ENCODE measurements at regions not wholly inside any gene's neighbourhood (a gene's known extent, or its start where the extent isn't known, plus 50 kb on each side); places are given as distances from the start of the nearest gene placed in this dataset.

DNA sequence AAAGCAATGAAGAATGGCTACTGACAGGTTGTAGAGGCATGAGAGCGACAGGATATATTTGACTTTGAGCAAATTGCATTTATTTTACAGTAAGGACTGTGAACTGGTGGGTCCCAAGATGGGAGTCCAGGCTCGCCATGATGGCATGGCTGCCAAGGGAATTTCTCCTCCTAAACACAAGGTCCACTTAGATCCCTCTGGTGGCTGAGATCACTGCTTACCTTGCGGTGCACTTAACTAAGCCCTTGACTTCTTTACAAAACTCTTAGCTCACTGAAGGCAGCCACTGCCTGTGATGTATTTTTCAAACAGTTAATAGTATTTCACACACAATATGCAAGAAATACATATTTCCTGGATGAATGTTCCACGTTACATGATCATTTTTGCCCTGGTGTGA, 50.3 kb upstream of the SORBS2 start:
- H3K9me3 ChIP-seq (ENCODE audit: low read depth) = no peaks in the 10 kb centered on the region
- peak overlapping the region; percentile 30 for H3K27ac ChIP-seq
- TF ChIP-seq, protein P1, sequence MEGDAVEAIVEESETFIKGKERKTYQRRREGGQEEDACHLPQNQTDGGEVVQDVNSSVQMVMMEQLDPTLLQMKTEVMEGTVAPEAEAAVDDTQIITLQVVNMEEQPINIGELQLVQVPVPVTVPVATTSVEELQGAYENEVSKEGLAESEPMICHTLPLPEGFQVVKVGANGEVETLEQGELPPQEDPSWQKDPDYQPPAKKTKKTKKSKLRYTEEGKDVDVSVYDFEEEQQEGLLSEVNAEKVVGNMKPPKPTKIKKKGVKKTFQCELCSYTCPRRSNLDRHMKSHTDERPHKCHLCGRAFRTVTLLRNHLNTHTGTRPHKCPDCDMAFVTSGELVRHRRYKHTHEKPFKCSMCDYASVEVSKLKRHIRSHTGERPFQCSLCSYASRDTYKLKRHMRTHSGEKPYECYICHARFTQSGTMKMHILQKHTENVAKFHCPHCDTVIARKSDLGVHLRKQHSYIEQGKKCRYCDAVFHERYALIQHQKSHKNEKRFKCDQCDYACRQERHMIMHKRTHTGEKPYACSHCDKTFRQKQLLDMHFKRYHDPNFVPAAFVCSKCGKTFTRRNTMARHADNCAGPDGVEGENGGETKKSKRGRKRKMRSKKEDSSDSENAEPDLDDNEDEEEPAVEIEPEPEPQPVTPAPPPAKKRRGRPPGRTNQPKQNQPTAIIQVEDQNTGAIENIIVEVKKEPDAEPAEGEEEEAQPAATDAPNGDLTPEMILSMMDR (IDR thresholded peaks at IDR 0.05; ENCODE audit: low read depth, low read length) = no peak
- DNase-seq (ENCODE audit: low read depth in 1 of 2, low spot score in 1 of 2) = no peak
- peaks cover 27% of the 10 kb centered on the region for H3K4me1 ChIP-seq (ENCODE audit: low read depth)
- H3K27me3 ChIP-seq = no peaks in the 10 kb centered on the region
- H3K36me3 ChIP-seq = no peaks in the 10 kb centered on the region
- H3K4me3 ChIP-seq = no peak overlapping the region

DNA sequence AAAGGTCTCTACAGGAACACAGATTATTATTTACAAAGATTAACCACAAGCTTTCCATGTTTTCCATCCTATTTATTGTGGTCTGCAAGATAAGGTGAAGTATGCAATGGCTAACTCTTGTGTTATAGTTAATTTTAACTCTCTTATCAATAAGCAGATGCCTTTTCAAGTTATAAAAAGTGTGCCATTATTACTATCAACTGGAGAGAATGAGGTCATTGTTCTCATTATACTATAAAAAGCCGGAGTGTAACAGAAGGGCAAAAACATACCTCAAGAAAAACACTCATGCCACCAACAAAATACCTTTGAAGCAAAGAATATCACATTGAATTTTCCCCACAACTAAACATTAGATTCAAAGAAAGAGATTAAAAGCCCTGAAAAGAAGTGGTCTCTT, 52.0 kb upstream of the SORBS2 start:
- Histone ChIP-seq H3K4me1 (ENCODE audit: low read depth) (peaks cover 32% of the 10 kb centered on the region), H3K9me3 (ENCODE audit: low read depth) (no peaks in the 10 kb centered on the region), H3K27me3 (no peaks in the 10 kb centered on the region), H3K36me3 (no peaks in the 10 kb centered on the region), H3K27ac (peak overlapping the region; percentile 4), H3K4me3 (no peak overlapping the region)
- no peak for DNase-seq (ENCODE audit: low read depth in 1 of 2, low spot score in 1 of 2)
- TF ChIP-seq, protein P1 (IDR thresholded peaks at IDR 0.05; ENCODE audit: low read depth, low read length) = no peak

DNA sequence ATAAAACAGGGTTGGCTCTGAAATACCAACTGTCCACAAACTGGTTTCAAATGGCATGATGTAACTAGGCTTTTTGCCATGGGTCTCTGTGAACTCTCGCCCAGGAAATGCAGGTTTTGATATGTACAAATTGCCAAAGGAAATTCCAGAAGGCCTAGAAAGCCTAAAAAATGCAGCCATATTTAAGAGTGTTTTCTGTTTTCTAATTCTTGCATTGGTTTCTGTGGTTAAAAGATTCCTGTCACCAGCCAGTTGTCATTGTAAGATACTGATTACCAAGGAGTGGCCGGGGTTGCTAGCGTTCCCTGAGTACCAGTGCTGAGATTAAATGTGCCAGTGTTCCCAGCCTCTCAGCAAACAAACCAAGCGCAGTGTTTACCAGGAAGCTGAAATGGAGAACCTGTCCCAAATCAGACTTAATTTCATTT, 53.9 kb upstream of the SORBS2 start:
- Histone ChIP-seq H3K27ac (no peak overlapping the region), H3K4me3 (no peak overlapping the region), H3K27me3 (no peaks in the 10 kb centered on the region), H3K36me3 (no peaks in the 10 kb centered on the region), H3K4me1 (ENCODE audit: low read depth) (peaks cover 32% of the 10 kb centered on the region), H3K9me3 (ENCODE audit: low read depth) (no peaks in the 10 kb centered on the region)
- peak; percentile 47 to 73 for DNase-seq (ENCODE audit: low read depth in 1 of 2, low spot score in 1 of 2)
- TF ChIP-seq, protein P1 (IDR thresholded peaks at IDR 0.05; ENCODE audit: low read depth, low read length) = no peak

DNA sequence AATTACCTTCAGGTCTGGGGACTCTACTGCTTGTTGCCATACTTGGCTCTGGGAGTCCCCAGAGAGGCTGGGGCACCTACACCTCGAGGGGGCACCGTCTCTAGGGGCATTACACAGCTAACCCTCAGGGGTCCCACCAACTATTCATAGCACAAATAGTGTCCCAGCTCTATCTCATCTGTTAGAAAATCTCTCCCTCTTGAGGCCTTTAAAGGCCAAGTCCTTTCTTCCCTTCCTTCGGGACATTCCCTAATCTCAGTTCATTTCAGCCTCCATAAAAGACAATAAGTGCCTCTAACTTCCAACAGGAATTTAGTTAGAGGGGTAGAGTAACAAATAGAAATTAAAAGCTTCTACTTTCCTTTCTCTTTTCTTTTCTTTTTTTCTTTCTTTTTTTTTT, 55.8 kb upstream of the SORBS2 start:
- H3K27me3 ChIP-seq = no peaks in the 10 kb centered on the region
- H3K4me3 ChIP-seq = no peak overlapping the region
- H3K9me3 ChIP-seq (ENCODE audit: low read depth) = no peaks in the 10 kb centered on the region
- TF ChIP-seq, protein P1 (IDR thresholded peaks at IDR 0.05; ENCODE audit: low read depth, low read length) = no peak
- no peaks in the 10 kb centered on the region for H3K36me3 ChIP-seq
- H3K27ac ChIP-seq = no peak overlapping the region
- no peak for DNase-seq (ENCODE audit: low read depth in 1 of 2, low spot score in 1 of 2)
- peaks cover 44% of the 10 kb centered on the region for H3K4me1 ChIP-seq (ENCODE audit: low read depth)

DNA sequence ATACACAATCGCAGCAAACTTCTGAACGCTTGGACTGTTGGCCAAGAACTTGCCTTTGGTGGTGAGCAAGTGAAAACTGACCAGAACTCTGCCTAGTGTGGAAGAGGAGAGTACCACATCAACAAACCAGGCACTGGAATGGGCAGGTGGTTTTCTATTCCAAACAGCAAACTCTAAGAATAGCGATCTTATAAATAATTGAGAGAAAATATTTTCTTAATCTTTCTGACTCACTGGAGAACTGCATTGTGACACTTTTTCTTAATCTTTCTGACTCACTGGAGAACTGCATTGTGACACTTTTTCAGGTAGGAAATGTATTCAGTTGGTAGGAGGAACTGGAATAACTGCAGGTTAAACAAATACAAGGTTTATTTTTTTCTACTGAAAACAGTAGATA, 57.0 kb upstream of the SORBS2 start:
- Histone ChIP-seq H3K4me3 (no peak overlapping the region), H3K27ac (no peak overlapping the region), H3K4me1 (ENCODE audit: low read depth) (peaks cover 40% of the 10 kb centered on the region), H3K36me3 (no peaks in the 10 kb centered on the region), H3K9me3 (ENCODE audit: low read depth) (no peaks in the 10 kb centered on the region), H3K27me3 (no peaks in the 10 kb centered on the region)
- no peak for DNase-seq (ENCODE audit: low read depth in 1 of 2, low spot score in 1 of 2)
- TF ChIP-seq, protein P1 (IDR thresholded peaks at IDR 0.05; ENCODE audit: low read depth, low read length) = no peak

DNA sequence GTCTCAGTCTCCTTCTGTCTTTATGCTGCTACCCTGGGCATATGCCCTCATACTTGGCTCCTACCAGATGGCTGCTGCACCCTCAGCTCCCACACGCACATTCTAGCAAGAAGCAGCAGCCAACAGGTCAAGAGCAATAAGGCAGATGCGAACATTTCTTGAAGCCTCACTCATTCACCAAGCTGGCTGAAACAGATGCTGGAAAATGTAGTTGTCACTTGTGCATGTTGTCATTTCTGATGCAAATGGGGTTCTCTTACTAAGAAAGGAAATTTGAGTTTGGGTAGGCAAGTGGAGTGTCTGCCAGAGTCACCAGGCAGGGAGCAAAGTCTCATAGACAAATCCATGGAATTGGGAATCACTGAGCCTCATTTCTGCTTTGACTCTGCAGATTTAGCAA, 57.4 kb upstream of the SORBS2 start:
- Histone ChIP-seq H3K4me1 (ENCODE audit: low read depth) (peaks cover 36% of the 10 kb centered on the region), H3K27ac (no peak overlapping the region), H3K4me3 (no peak overlapping the region), H3K36me3 (no peaks in the 10 kb centered on the region), H3K9me3 (ENCODE audit: low read depth) (no peaks in the 10 kb centered on the region), H3K27me3 (no peaks in the 10 kb centered on the region)
- TF ChIP-seq, protein P1 (IDR thresholded peaks at IDR 0.05; ENCODE audit: low read depth, low read length) = no peak
- DNase-seq (ENCODE audit: low read depth in 1 of 2, low spot score in 1 of 2) = no peak
